BLaER1 treated with 17β-estradiol and CSF1 and Interleukin-3, amounts not matched to agents 10 nM and 100 nM (cell line): ENCODE measurements at regions not wholly inside any gene's neighbourhood (a gene's known extent, or its start where the extent isn't known, plus 50 kb on each side); places are given as distances from the start of the nearest gene placed in this dataset.

Experiments used
- H3K27ac ChIP-seq, 11 experiments: shearing (Covaris generic); formaldehyde crosslinking; 2 replicates each; pipeline ENCODE4 v1.8.1; 2022
- H3K27me3 ChIP-seq, 11 experiments: shearing (Covaris generic); formaldehyde crosslinking; 2 replicates each; pipeline ENCODE4 v1.8.1; 2022
- H3K36me3 ChIP-seq, 11 experiments: shearing (Covaris generic); formaldehyde crosslinking; 2 replicates each; pipeline ENCODE4 v1.8.1; 2022
- H3K4me1 ChIP-seq, 10 experiments: shearing (Covaris generic); formaldehyde crosslinking; 2 replicates each; pipeline ENCODE4 v1.8.1; 2022
- H3K4me2 ChIP-seq, 11 experiments: shearing (Covaris generic); formaldehyde crosslinking; 2 replicates each; pipeline ENCODE4 v1.8.1; 2022
- H3K4me3 ChIP-seq, 10 experiments: shearing (Covaris generic); formaldehyde crosslinking; 2 replicates each; pipeline ENCODE4 v1.8.1; 2022
- H3K9ac ChIP-seq, 11 experiments: shearing (Covaris generic); formaldehyde crosslinking; 2 replicates each; pipeline ENCODE4 v1.8.1; 2022
- H3K9me3 ChIP-seq, 11 experiments: shearing (Covaris generic); formaldehyde crosslinking; replicated peaks in 1 of 11; 2 replicates each; pipeline ENCODE4 v1.8.1; 2022
- H4K20me1 ChIP-seq, 11 experiments: shearing (Covaris generic); formaldehyde crosslinking; 2 replicates each; pipeline ENCODE4 v1.8.1; 2022
- Cebpa-rat ChIP-seq, 11 experiments: shearing (Covaris generic); IDR thresholded peaks; 2 replicates each; pipeline ENCODE4 v1.8.1; 2022

- TF ChIP-seq Cebpa-rat (IDR thresholded peaks at IDR 0.05), result no peak
- Histone ChIP-seq H3K9ac (no peak overlapping the region), H3K36me3 (no peaks in the 10 kb centered on the region), H4K20me1 (no peaks in the 10 kb centered on the region), H3K27me3 (no peaks in the 10 kb centered on the region), H3K27ac (no peak overlapping the region; a peak in 2 of 22 replicates), H3K4me2 (peak overlapping the region in 2 of 11 experiments; percentile 37 to 54; a peak in 2 of 22 replicates), H3K4me1 (peaks cover 0 to 77% (median 23%) of the 10 kb centered on the region in 10 experiments; a peak in 16 of 20 replicates), H3K4me3 (no peak overlapping the region), H3K9me3 (peaks cover 0 to 10% (median 0%) of the 10 kb centered on the region in 11 experiments; a peak in 5 of 22 replicates)
Observed at GRCh38 chr1:221104596-221104995, 225.4 kb downstream of the HLX start.

- Histone ChIP-seq H3K27ac (peak overlapping the region in 3 of 11 experiments; percentile 12 to 36 (median 27); a peak in 3 of 22 replicates), H3K9me3 (peaks cover 0 to 14% (median 0%) of the 10 kb centered on the region in 11 experiments; a peak in 6 of 22 replicates), H3K27me3 (no peaks in the 10 kb centered on the region), H3K36me3 (no peaks in the 10 kb centered on the region), H4K20me1 (no peaks in the 10 kb centered on the region), H3K9ac (no peak overlapping the region), H3K4me2 (peak overlapping the region in 4 of 11 experiments; percentile 13 to 54 (median 32); a peak in 7 of 22 replicates), H3K4me3 (no peak overlapping the region), H3K4me1 (peaks cover 0 to 67% (median 13%) of the 10 kb centered on the region in 10 experiments; a peak in 13 of 20 replicates)
- no peak for TF ChIP-seq Cebpa-rat (IDR thresholded peaks at IDR 0.05)
Observed at GRCh38 chr1:221105578-221105977, 226.3 kb downstream of the HLX start.

- Histone ChIP-seq H3K4me3 (no peak overlapping the region), H3K9me3 (peaks cover 0 to 23% (median 0%) of the 10 kb centered on the region in 11 experiments; a peak in 7 of 22 replicates), H3K27ac (no peak overlapping the region), H3K4me1 (peaks cover 0 to 57% (median 7%) of the 10 kb centered on the region in 10 experiments; a peak in 9 of 20 replicates), H4K20me1 (no peaks in the 10 kb centered on the region), H3K4me2 (peak overlapping the region in 2 of 11 experiments; percentile 61 to 63; a peak in 1 of 22 replicates), H3K9ac (no peak overlapping the region), H3K36me3 (no peaks in the 10 kb centered on the region), H3K27me3 (no peaks in the 10 kb centered on the region)
- TF ChIP-seq Cebpa-rat (IDR thresholded peaks at IDR 0.05), result no peak
Observed at GRCh38 chr1:221106616-221107015, 227.4 kb downstream of the HLX start.

DNA sequence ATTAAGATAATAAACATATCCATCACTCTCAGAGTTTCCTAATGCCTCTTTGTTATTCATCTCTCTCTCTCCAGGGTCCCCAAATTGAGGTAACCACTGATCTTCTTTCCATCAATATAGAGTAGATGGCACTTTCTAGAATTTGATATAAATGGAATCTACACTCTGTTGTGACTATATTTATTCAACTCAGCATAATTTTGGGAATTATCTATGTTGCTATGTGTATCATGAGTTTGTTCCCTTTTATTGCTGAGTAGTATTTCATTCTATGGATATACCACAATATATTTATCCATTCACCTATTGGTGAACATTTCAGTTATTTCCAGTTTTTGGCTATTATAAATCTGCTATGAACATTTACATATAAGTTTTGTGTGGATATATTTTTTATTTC is 230.7 kb downstream of the HLX start:
- no peak overlapping the region for H3K4me2 ChIP-seq
- no peak overlapping the region for H3K27ac ChIP-seq
- no peaks in the 10 kb centered on the region for H4K20me1 ChIP-seq
- H3K9me3 ChIP-seq, result peaks cover 0 to 23% (median 0%) of the 10 kb centered on the region in 11 experiments; a peak in 7 of 22 replicates
- TF ChIP-seq Cebpa-rat (IDR thresholded peaks at IDR 0.05), result no peak
- no peak overlapping the region for H3K4me3 ChIP-seq
- no peaks in the 10 kb centered on the region for H3K27me3 ChIP-seq
- peaks cover 0 to 26% (median 7%) of the 10 kb centered on the region in 10 experiments; a peak in 9 of 20 replicates for H3K4me1 ChIP-seq
- no peaks in the 10 kb centered on the region for H3K36me3 ChIP-seq
- H3K9ac ChIP-seq, result no peak overlapping the region

GRCh38 chr1:221117133-221117532 is 237.9 kb downstream of the HLX start:
- H3K9me3 ChIP-seq, result peaks cover 0 to 22% (median 5%) of the 10 kb centered on the region in 11 experiments; a peak in 10 of 22 replicates
- H3K27me3 ChIP-seq, result no peaks in the 10 kb centered on the region
- no peak for TF ChIP-seq Cebpa-rat (IDR thresholded peaks at IDR 0.05)
- H3K4me1 ChIP-seq, result peaks cover 5 to 29% (median 13%) of the 10 kb centered on the region in 10 experiments; a peak in 15 of 20 replicates
- no peaks in the 10 kb centered on the region for H3K36me3 ChIP-seq
- H3K9ac ChIP-seq, result no peak overlapping the region
- peak overlapping the region in 4 of 11 experiments; percentile 42 to 62 (median 58); a peak in 7 of 22 replicates for H3K4me2 ChIP-seq
- no peak overlapping the region for H3K4me3 ChIP-seq
- 0 out of 22 replicates have a peak overlapping the region, but pooled peaks of 1 of the 11 experiments have one; percentile 26 for H3K27ac ChIP-seq
- H4K20me1 ChIP-seq, result no peaks in the 10 kb centered on the region

DNA sequence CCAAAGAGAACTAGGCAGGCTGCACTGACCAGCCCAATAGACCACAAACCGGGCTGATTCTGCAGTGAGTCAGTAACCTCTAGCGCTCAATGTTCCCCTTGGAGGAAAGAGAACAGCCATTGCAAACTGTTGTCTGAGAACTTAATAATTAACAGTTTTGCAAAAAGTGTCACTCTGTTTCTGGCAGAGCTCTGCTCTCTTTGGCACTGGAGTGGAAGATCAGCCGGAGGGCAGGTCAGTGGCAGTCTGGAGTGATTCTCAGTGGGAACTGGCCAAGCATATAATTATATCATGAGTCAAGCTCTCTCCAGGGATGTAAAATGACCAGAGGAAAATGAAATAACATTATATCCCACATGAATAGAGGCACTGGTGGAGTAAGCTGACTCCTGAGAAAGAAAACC is 238.3 kb downstream of the HLX start:
- Histone ChIP-seq H3K36me3 (no peaks in the 10 kb centered on the region), H3K4me1 (peaks cover 5 to 29% (median 13%) of the 10 kb centered on the region in 10 experiments; a peak in 15 of 20 replicates), H3K9me3 (peaks cover 0 to 23% (median 5%) of the 10 kb centered on the region in 11 experiments; a peak in 10 of 22 replicates), H3K27ac (peak overlapping the region in 2 of 11 experiments; percentile 26 to 33; a peak in 2 of 22 replicates), H3K9ac (peak overlapping the region in 1 of 11 experiments; percentile 13; a peak in 1 of 22 replicates), H3K4me3 (no peak overlapping the region), H3K27me3 (no peaks in the 10 kb centered on the region), H4K20me1 (no peaks in the 10 kb centered on the region), H3K4me2 (peak overlapping the region; percentile 3 to 62 (median 36); a peak in 17 of 22 replicates)
- TF ChIP-seq Cebpa-rat (IDR thresholded peaks at IDR 0.05), result no peak

GRCh38 chr1:221118176-221118937 is 239.1 kb downstream of the HLX start:
- no peak overlapping the region for H3K4me3 ChIP-seq
- no peak overlapping the region; a peak in 1 of 22 replicates for H3K27ac ChIP-seq
- H3K4me2 ChIP-seq, result peak overlapping the region; percentile 3 to 62 (median 36); a peak in 17 of 22 replicates
- no peak for TF ChIP-seq Cebpa-rat (IDR thresholded peaks at IDR 0.05)
- H3K36me3 ChIP-seq, result no peaks in the 10 kb centered on the region
- H3K27me3 ChIP-seq, result no peaks in the 10 kb centered on the region
- peaks cover 0 to 27% (median 5%) of the 10 kb centered on the region in 11 experiments; a peak in 10 of 22 replicates for H3K9me3 ChIP-seq
- no peaks in the 10 kb centered on the region for H4K20me1 ChIP-seq
- H3K4me1 ChIP-seq, result peaks cover 5 to 31% (median 13%) of the 10 kb centered on the region in 10 experiments; a peak in 15 of 20 replicates
- H3K9ac ChIP-seq, result no peak overlapping the region

GRCh38 chr1:221118938-221119320 is 239.7 kb downstream of the HLX start:
- no peak overlapping the region for H3K27ac ChIP-seq

GRCh38 chr1:221122501-221122900 is 243.3 kb downstream of the HLX start:
- no peak for TF ChIP-seq Cebpa-rat (IDR thresholded peaks at IDR 0.05)

More at GRCh38 chr1:221118938-221119320, 239.7 kb downstream of the HLX start:
- no peak for TF ChIP-seq Cebpa-rat (IDR thresholded peaks at IDR 0.05)
- Histone ChIP-seq H3K4me2 (peak overlapping the region in 2 of 11 experiments; percentile 56 to 62; a peak in 2 of 22 replicates), H3K36me3 (no peaks in the 10 kb centered on the region), H3K4me1 (peaks cover 5 to 31% (median 13%) of the 10 kb centered on the region in 10 experiments; a peak in 15 of 20 replicates), H4K20me1 (no peaks in the 10 kb centered on the region), H3K9ac (no peak overlapping the region), H3K27me3 (no peaks in the 10 kb centered on the region), H3K9me3 (peaks cover 0 to 27% (median 5%) of the 10 kb centered on the region in 11 experiments; a peak in 10 of 22 replicates), H3K4me3 (no peak overlapping the region)

More at GRCh38 chr1:221122501-221122900, 243.3 kb downstream of the HLX start:
- peaks cover 0 to 37% (median 5%) of the 10 kb centered on the region in 11 experiments; a peak in 11 of 22 replicates for H3K9me3 ChIP-seq
- no peaks in the 10 kb centered on the region for H4K20me1 ChIP-seq
- no peak overlapping the region for H3K27ac ChIP-seq
- H3K9ac ChIP-seq, result no peak overlapping the region
- no peak overlapping the region for H3K4me3 ChIP-seq
- H3K27me3 ChIP-seq, result no peaks in the 10 kb centered on the region
- 0 out of 22 replicates have a peak overlapping the region, but pooled peaks of 1 of the 11 experiments have one; percentile 6 for H3K4me2 ChIP-seq
- peaks cover 4 to 20% (median 10%) of the 10 kb centered on the region in 10 experiments; a peak in 15 of 20 replicates for H3K4me1 ChIP-seq
- no peaks in the 10 kb centered on the region for H3K36me3 ChIP-seq
